ENCODE measurements at regions not wholly inside any gene's neighbourhood (a gene's known extent, or its start where the extent isn't known, plus 50 kb on each side); places are given as distances from the start of the nearest gene placed in this dataset.

DNA sequence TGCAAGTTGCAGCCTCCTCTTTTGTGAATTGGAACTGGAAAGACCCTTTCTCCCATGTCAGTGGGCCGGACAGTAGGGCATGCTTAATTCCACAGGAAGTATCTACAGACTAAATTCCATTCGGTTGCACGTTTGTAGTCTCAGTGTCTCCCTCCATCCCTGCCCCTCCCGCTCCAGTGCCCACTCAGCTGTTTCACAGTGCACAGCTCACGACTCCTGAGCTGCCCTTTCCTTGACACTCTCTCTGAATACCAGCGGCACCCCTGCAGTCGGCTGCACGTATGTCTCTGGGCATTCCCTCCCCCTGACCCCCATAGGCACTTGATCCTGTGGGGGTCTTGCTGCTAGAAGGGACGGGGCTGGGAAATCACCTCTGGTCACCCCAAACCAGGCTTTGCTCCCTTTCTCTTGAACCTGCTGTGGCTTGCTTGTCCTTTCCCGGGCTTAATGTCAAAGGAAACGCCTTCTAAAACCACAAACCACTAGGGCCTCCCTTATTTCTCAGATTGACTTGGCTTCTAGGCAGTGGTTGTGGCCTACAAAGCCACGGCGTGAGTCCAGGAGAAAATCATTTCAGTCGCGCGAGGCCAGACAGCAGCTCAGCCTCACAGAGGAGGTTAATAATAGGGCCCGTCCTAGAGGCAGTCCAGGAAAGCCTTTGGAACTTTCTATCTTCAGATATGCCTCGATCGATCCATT is 365.3 kb upstream of the PROX1 start:
- TF ChIP-seq CTCF (IDR thresholded peaks at IDR 0.05) = no peak
- TF ChIP-seq POLR2A (IDR thresholded peaks at IDR 0.05; ENCODE audit: low read depth) = no peak
- no peak for TF ChIP-seq EP300 (IDR thresholded peaks at IDR 0.05)
